HEK293 (cell line): ENCODE measurements at regions not wholly inside any gene's neighbourhood (a gene's known extent, or its start where the extent isn't known, plus 50 kb on each side); places are given as distances from the start of the nearest gene placed in this dataset.

Source experiments
- BCL11B ChIP-seq: fragments of 450-650 bp; formaldehyde crosslinking; IDR thresholded peaks from 2 replicates; pipeline ENCODE4 v1.5.1; 2016; ENCODE audit warnings: low read depth, missing biosample characterization, missing genetic modification characterization
- GFI1B ChIP-seq: fragments of 450-650 bp; formaldehyde crosslinking; IDR thresholded peaks from 2 replicates; pipeline ENCODE4 v1.5.1; 2016; ENCODE audit warnings: missing biosample characterization, missing genetic modification characterization
- KLF16 ChIP-seq: fragments of 450-650 bp; formaldehyde crosslinking; IDR thresholded peaks from 2 replicates; pipeline ENCODE4 v1.5.1; 2017; ENCODE audit warnings: missing biosample characterization, missing genetic modification characterization
- MEIS1 ChIP-seq: sonication (generic); formaldehyde crosslinking; IDR thresholded peaks from 2 replicates; pipeline ENCODE4 v1.8.1; 2022; ENCODE audit warnings: missing genetic modification reagents, mild to moderate bottlenecking, borderline replicate concordance
- PRDM1 ChIP-seq: fragments of 450-650 bp; formaldehyde crosslinking; IDR thresholded peaks from 2 replicates; pipeline ENCODE4; 2016; ENCODE audit warnings: missing biosample characterization, missing genetic modification characterization
- SCRT1 ChIP-seq: fragments of 450-650 bp; formaldehyde crosslinking; IDR thresholded peaks from 2 replicates; pipeline ENCODE4 v1.5.1; 2016; ENCODE audit warnings: missing biosample characterization, missing genetic modification characterization, borderline replicate concordance
- SP7 ChIP-seq: fragments of 450-650 bp; formaldehyde crosslinking; IDR thresholded peaks from 2 replicates; pipeline ENCODE4 v1.5.1; 2016; ENCODE audit warnings: missing biosample characterization, missing genetic modification characterization
- ZBTB7A ChIP-seq: fragments of 450-650 bp; formaldehyde crosslinking; IDR thresholded peaks from 2 replicates; pipeline ENCODE4 v1.5.1; 2016; ENCODE audit warnings: low read depth, missing biosample characterization, missing genetic modification characterization
- ZFHX2 ChIP-seq: fragments of 450-650 bp; formaldehyde crosslinking; conservative IDR thresholded peaks from 2 replicates; pipeline ENCODE4 v1.5.1; 2016; ENCODE audit warnings: missing biosample characterization, missing genetic modification characterization
- ZNF112 ChIP-seq: fragments of 450-650 bp; formaldehyde crosslinking; IDR thresholded peaks from 2 replicates; pipeline ENCODE4 v1.5.0; 2017; ENCODE audit warnings: missing biosample characterization, missing genetic modification characterization
- ZNF138 ChIP-seq: fragments of 450-650 bp; formaldehyde crosslinking; IDR thresholded peaks from 2 replicates; pipeline ENCODE4 v1.5.1; 2016; ENCODE audit warnings: missing biosample characterization, missing genetic modification characterization, borderline replicate concordance
- ZNF16 ChIP-seq: fragments of 450-650 bp; formaldehyde crosslinking; IDR thresholded peaks from 2 replicates; pipeline ENCODE4 v1.5.1; 2016; ENCODE audit warnings: low read depth, missing biosample characterization, missing genetic modification characterization
- ZNF266 ChIP-seq: fragments of 450-650 bp; formaldehyde crosslinking; IDR thresholded peaks from 2 replicates; pipeline ENCODE4 v1.5.1; 2016; ENCODE audit warnings: missing biosample characterization, missing genetic modification characterization, low read depth
- ZNF302 ChIP-seq: fragments of 450-650 bp; formaldehyde crosslinking; IDR thresholded peaks from 2 replicates; pipeline ENCODE4 v1.5.1; 2016; ENCODE audit warnings: missing biosample characterization, missing genetic modification characterization, low read depth
- ZNF324 ChIP-seq: fragments of 450-650 bp; formaldehyde crosslinking; IDR thresholded peaks from 2 replicates; pipeline ENCODE4 v1.5.1; 2016; ENCODE audit warnings: missing biosample characterization, missing genetic modification characterization
- ZNF354C ChIP-seq: fragments of 450-650 bp; formaldehyde crosslinking; IDR thresholded peaks from 2 replicates; pipeline ENCODE4 v1.5.1; 2016; ENCODE audit warnings: missing biosample characterization, missing genetic modification characterization, low read depth, borderline replicate concordance
- ZNF37A ChIP-seq: fragments of 450-650 bp; IDR thresholded peaks from 2 replicates; pipeline ENCODE4 v1.5.1; 2018; ENCODE audit warnings: missing biosample characterization, missing genetic modification characterization
- ZNF394 ChIP-seq: fragments of 450-650 bp; formaldehyde crosslinking; IDR thresholded peaks from 2 replicates; pipeline ENCODE4 v1.5.1; 2016; ENCODE audit warnings: missing biosample characterization, missing genetic modification characterization, mild to moderate bottlenecking, moderate library complexity, borderline replicate concordance
- ZNF510 ChIP-seq: fragments of 450-650 bp; formaldehyde crosslinking; IDR thresholded peaks from 2 replicates; pipeline ENCODE4 v1.5.1; 2018; ENCODE audit warnings: mild to moderate bottlenecking, missing genetic modification characterization, missing biosample characterization; ENCODE audit not compliant: insufficient replicate concordance
- ZNF548 ChIP-seq: fragments of 450-650 bp; formaldehyde crosslinking; IDR thresholded peaks from 2 replicates; pipeline ENCODE4 v1.5.1; 2016; ENCODE audit warnings: missing biosample characterization, missing genetic modification characterization
- ZNF558 ChIP-seq: fragments of 450-650 bp; formaldehyde crosslinking; IDR thresholded peaks from 2 replicates; pipeline ENCODE4 v1.5.1; 2016; ENCODE audit warnings: missing biosample characterization, missing genetic modification characterization
- ZNF600 ChIP-seq: fragments of 450-650 bp; formaldehyde crosslinking; IDR thresholded peaks from 2 replicates; pipeline ENCODE4 v1.5.1; 2016; ENCODE audit warnings: missing biosample characterization, missing genetic modification characterization
- ZNF629 ChIP-seq: fragments of 450-650 bp; formaldehyde crosslinking; IDR thresholded peaks from 2 replicates; pipeline ENCODE4 v1.5.1; 2017; ENCODE audit warnings: missing biosample characterization, missing genetic modification characterization
- ZNF658 ChIP-seq: fragments of 450-650 bp; formaldehyde crosslinking; IDR thresholded peaks from 2 replicates; pipeline ENCODE4; 2016; ENCODE audit warnings: missing biosample characterization, missing genetic modification characterization
- ZNF707 ChIP-seq: fragments of 450-650 bp; formaldehyde crosslinking; IDR thresholded peaks from 2 replicates; pipeline ENCODE4 v1.5.1; 2016; ENCODE audit warnings: missing biosample characterization, missing genetic modification characterization
- ZXDB ChIP-seq: fragments of 450-650 bp; formaldehyde crosslinking; IDR thresholded peaks from 2 replicates; pipeline ENCODE4 v1.5.1; 2016; ENCODE audit warnings: missing biosample characterization, missing genetic modification characterization
- TF ChIP-seq, protein P1 (sequence below): fragments of 450-650 bp; formaldehyde crosslinking; conservative IDR thresholded peaks from 2 replicates; pipeline ENCODE4 v1.5.1; 2016; ENCODE audit warnings: low read depth, missing biosample characterization, missing genetic modification characterization
- TF ChIP-seq, protein P2 (sequence below): fragments of 450-650 bp; formaldehyde crosslinking; IDR thresholded peaks from 2 replicates; pipeline ENCODE4 v1.5.1; 2016; ENCODE audit warnings: missing biosample characterization, missing genetic modification characterization, borderline replicate concordance
- TF ChIP-seq, protein P3 (sequence below): fragments of 450-650 bp; formaldehyde crosslinking; IDR thresholded peaks from 2 replicates; pipeline ENCODE4 v1.5.1; 2016; ENCODE audit warnings: missing biosample characterization, missing genetic modification characterization
- TF ChIP-seq, protein P4 (sequence below): fragments of 450-650 bp; formaldehyde crosslinking; IDR thresholded peaks from 2 replicates; pipeline ENCODE4 v1.5.1; 2016; ENCODE audit warnings: missing biosample characterization, missing genetic modification characterization

DNA sequence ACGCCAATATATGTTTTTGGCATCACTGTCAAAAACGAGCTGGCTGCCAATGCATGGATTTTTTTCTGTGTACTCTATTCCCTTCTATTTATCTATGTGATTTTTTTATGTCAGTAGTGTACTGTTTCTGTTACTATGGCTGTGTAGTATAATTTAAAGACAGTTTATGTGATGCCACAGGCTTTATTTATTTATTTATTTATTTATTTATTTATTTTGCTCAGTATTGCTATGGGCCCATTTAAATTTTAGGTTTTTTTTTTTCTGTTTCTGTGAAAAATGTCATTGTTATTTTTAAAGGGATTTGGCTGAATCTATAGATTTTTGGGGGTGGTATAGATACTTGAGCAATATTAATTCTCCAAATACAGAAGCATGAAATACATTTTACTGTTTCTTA, 338.4 kb upstream of the POU3F4 start (continued):
- TF ChIP-seq, protein P1, sequence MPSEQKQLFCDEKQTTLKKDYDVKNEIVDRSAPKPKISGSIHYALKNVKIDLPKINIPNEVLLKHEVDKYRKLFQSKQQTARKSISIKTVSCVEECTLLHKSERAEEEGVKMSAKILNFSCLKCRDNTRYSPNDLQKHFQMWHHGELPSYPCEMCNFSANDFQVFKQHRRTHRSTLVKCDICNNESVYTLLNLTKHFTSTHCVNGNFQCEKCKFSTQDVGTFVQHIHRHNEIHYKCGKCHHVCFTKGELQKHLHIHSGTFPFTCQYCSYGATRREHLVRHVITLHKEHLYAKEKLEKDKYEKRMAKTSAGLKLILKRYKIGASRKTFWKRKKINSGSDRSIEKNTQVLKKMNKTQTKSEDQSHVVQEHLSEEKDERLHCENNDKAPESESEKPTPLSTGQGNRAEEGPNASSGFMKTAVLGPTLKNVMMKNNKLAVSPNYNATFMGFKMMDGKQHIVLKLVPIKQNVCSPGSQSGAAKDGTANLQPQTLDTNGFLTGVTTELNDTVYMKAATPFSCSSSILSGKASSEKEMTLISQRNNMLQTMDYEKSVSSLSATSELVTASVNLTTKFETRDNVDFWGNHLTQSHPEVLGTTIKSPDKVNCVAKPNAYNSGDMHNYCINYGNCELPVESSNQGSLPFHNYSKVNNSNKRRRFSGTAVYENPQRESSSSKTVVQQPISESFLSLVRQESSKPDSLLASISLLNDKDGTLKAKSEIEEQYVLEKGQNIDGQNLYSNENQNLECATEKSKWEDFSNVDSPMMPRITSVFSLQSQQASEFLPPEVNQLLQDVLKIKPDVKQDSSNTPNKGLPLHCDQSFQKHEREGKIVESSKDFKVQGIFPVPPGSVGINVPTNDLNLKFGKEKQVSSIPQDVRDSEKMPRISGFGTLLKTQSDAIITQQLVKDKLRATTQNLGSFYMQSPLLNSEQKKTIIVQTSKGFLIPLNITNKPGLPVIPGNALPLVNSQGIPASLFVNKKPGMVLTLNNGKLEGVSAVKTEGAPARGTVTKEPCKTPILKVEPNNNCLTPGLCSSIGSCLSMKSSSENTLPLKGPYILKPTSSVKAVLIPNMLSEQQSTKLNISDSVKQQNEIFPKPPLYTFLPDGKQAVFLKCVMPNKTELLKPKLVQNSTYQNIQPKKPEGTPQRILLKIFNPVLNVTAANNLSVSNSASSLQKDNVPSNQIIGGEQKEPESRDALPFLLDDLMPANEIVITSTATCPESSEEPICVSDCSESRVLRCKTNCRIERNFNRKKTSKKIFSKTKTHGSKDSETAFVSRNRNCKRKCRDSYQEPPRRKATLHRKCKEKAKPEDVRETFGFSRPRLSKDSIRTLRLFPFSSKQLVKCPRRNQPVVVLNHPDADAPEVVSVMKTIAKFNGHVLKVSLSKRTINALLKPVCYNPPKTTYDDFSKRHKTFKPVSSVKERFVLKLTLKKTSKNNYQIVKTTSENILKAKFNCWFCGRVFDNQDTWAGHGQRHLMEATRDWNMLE (tag by site-specific recombination) = peak; percentile 76
- peak; percentile 73; the same call in 1 of the 2 replicates for TF ChIP-seq ZNF354C (tag by site-specific recombination)
- TF ChIP-seq BCL11B (tag by site-specific recombination) = no peak
- TF ChIP-seq, protein P2, sequence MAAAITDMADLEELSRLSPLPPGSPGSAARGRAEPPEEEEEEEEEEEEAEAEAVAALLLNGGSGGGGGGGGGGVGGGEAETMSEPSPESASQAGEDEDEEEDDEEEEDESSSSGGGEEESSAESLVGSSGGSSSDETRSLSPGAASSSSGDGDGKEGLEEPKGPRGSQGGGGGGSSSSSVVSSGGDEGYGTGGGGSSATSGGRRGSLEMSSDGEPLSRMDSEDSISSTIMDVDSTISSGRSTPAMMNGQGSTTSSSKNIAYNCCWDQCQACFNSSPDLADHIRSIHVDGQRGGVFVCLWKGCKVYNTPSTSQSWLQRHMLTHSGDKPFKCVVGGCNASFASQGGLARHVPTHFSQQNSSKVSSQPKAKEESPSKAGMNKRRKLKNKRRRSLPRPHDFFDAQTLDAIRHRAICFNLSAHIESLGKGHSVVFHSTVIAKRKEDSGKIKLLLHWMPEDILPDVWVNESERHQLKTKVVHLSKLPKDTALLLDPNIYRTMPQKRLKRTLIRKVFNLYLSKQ (tag by site-specific recombination) = peak; percentile 88; the same call in 1 of the 2 replicates
- no peak for TF ChIP-seq SP7
- TF ChIP-seq ZNF558 = no peak
- no peak for TF ChIP-seq ZNF658 (tag by site-specific recombination)
- TF ChIP-seq KLF16 (tag by site-specific recombination) = no peak
- no peak for TF ChIP-seq SCRT1 (tag by site-specific recombination)
- no peak for TF ChIP-seq ZNF324 (tag by site-specific recombination)
- TF ChIP-seq ZNF707 = no peak
- TF ChIP-seq GFI1B (tag by site-specific recombination) = no peak
- no peak for TF ChIP-seq ZNF16 (tag by site-specific recombination)
- no peak for TF ChIP-seq ZNF37A (tag by site-specific recombination)
- no peak for TF ChIP-seq MEIS1 (CRISPR knock-in tag)
- TF ChIP-seq ZNF548 = no peak
- TF ChIP-seq, protein P3, sequence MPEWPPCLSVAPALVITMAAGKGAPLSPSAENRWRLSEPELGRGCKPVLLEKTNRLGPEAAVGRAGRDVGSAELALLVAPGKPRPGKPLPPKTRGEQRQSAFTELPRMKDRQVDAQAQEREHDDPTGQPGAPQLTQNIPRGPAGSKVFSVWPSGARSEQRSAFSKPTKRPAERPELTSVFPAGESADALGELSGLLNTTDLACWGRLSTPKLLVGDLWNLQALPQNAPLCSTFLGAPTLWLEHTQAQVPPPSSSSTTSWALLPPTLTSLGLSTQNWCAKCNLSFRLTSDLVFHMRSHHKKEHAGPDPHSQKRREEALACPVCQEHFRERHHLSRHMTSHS = no peak
- TF ChIP-seq PRDM1 (tag by site-specific recombination) = no peak
- 0 out of 2 replicates have a peak, but pooled peaks have one; percentile 34 for TF ChIP-seq ZNF266 (tag by site-specific recombination)
- no peak; the same call in 1 of the 2 replicates for TF ChIP-seq ZNF394 (tag by site-specific recombination)
- TF ChIP-seq ZNF600 (tag by site-specific recombination) = no peak
- no peak for TF ChIP-seq ZNF302 (tag by site-specific recombination)
- TF ChIP-seq, protein P4, sequence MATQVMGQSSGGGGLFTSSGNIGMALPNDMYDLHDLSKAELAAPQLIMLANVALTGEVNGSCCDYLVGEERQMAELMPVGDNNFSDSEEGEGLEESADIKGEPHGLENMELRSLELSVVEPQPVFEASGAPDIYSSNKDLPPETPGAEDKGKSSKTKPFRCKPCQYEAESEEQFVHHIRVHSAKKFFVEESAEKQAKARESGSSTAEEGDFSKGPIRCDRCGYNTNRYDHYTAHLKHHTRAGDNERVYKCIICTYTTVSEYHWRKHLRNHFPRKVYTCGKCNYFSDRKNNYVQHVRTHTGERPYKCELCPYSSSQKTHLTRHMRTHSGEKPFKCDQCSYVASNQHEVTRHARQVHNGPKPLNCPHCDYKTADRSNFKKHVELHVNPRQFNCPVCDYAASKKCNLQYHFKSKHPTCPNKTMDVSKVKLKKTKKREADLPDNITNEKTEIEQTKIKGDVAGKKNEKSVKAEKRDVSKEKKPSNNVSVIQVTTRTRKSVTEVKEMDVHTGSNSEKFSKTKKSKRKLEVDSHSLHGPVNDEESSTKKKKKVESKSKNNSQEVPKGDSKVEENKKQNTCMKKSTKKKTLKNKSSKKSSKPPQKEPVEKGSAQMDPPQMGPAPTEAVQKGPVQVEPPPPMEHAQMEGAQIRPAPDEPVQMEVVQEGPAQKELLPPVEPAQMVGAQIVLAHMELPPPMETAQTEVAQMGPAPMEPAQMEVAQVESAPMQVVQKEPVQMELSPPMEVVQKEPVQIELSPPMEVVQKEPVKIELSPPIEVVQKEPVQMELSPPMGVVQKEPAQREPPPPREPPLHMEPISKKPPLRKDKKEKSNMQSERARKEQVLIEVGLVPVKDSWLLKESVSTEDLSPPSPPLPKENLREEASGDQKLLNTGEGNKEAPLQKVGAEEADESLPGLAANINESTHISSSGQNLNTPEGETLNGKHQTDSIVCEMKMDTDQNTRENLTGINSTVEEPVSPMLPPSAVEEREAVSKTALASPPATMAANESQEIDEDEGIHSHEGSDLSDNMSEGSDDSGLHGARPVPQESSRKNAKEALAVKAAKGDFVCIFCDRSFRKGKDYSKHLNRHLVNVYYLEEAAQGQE = no peak
- no peak for TF ChIP-seq ZNF112 (tag by site-specific recombination)
- TF ChIP-seq ZXDB (tag by site-specific recombination) = peak; percentile 52; the same call in 1 of the 2 replicates
- TF ChIP-seq ZNF138 = 0 out of 2 replicates have a peak, but pooled peaks have one; percentile 32
- no peak for TF ChIP-seq ZBTB7A (tag by site-specific recombination)
- TF ChIP-seq ZNF510 = peak; percentile 65
- 0 out of 2 replicates have a peak, but pooled peaks have one; percentile 33 for TF ChIP-seq ZNF629 (tag by site-specific recombination)
- TF ChIP-seq ZFHX2 = no peak
